CD14-positive monocyte (primary cell): ENCODE measurements at regions not wholly inside any gene's neighbourhood (a gene's known extent, or its start where the extent isn't known, plus 50 kb on each side); places are given as distances from the start of the nearest gene placed in this dataset.

ENCODE experiments used
- DNase-seq, 3 donors: peaks; one replicate each; pipeline ENCODE4 v3.0.0-alpha.2; 2011 to 2022
- H2AFZ ChIP-seq: 2 replicates; pipeline ENCODE4 v1.6.0; 2012; ENCODE audit warnings: mild to moderate bottlenecking, low read depth, low read length, inconsistent platforms; ENCODE audit not compliant: insufficient read depth, poor library complexity, severe bottlenecking
- H3K27ac ChIP-seq, 2 donors: 1 replicate in 1 of 2; 2 replicates in 1 of 2; pipeline ENCODE4 v1.5.1; 2012 to 2013; ENCODE audit warnings: low read length in 2 of 2, control low read depth in 1 of 2, inconsistent platforms in 1 of 2, low read depth in 1 of 2, mild to moderate bottlenecking in 1 of 2
- H3K27me3 ChIP-seq, 2 donors: one replicate each; pipeline versions ENCODE4 v1.6.0 to v1.6.1; 2011 to 2013; ENCODE audit warnings: low read length in 2 of 2; ENCODE audit not compliant: control insufficient read depth in 2 of 2, insufficient read depth in 2 of 2
- H3K36me3 ChIP-seq, 2 donors: replicated peaks in 1 of 2; 1 replicate in 1 of 2; 2 replicates in 1 of 2; pipeline versions ENCODE4 v1.5.1 to v1.6.1; 2012 to 2013; ENCODE audit warnings: low read length in 2 of 2, control low read depth in 1 of 2, inconsistent platforms in 1 of 2, mild to moderate bottlenecking in 1 of 2; ENCODE audit not compliant: insufficient read depth in 2 of 2, control insufficient read depth in 1 of 2
- H3K4me1 ChIP-seq, 2 donors: 1 replicate in 1 of 2; 2 replicates in 1 of 2; pipeline versions ENCODE4 v1.5.1 to v1.6.1; 2012 to 2013; ENCODE audit warnings: low read length in 2 of 2, control low read depth in 1 of 2, inconsistent platforms in 1 of 2, mild to moderate bottlenecking in 1 of 2, moderate library complexity in 1 of 2; ENCODE audit not compliant: insufficient read depth in 2 of 2, control insufficient read depth in 1 of 2
- H3K4me2 ChIP-seq: replicated peaks from 2 replicates; pipeline ENCODE3; 2012; ENCODE audit warnings: low read length, moderate library complexity, mild to moderate bottlenecking; ENCODE audit not compliant: poor library complexity, severe bottlenecking; ENCODE audit errors: extremely low read depth
- H3K4me3 ChIP-seq, 3 experiments: fragments of 200-600 bp in 1 of 3; sonication (generic) in 1 of 3; replicated peaks in 1 of 3; 1 replicate in 2 of 3; 2 replicates in 1 of 3; pipeline ENCODE4 v1.5.1; 2011 to 2013; ENCODE audit warnings: low read length in 3 of 3, mild to moderate bottlenecking in 3 of 3, control low read depth in 2 of 3, low read depth in 2 of 3, inconsistent platforms in 1 of 3, moderate library complexity in 1 of 3
- H3K79me2 ChIP-seq: 2 replicates; pipeline ENCODE4 v1.6.0; 2012; ENCODE audit warnings: mild to moderate bottlenecking, control low read depth, inconsistent platforms, low read length, moderate library complexity; ENCODE audit not compliant: insufficient read depth
- H3K9ac ChIP-seq: 2 replicates; pipeline ENCODE4 v1.6.0; 2017; ENCODE audit warnings: low read length, mild to moderate bottlenecking; ENCODE audit not compliant: insufficient read depth, poor library complexity, severe bottlenecking
- H3K9me3 ChIP-seq, 2 donors: replicated peaks in 1 of 2; 1 replicate in 1 of 2; 2 replicates in 1 of 2; pipeline versions ENCODE4 v1.5.1 to v1.6.1; 2012 to 2013; ENCODE audit warnings: low read length in 2 of 2, control low read depth in 1 of 2; ENCODE audit not compliant: control insufficient read depth in 1 of 2, insufficient read depth in 1 of 2
- H4K20me1 ChIP-seq: 2 replicates; pipeline ENCODE4 v1.6.0; 2012; ENCODE audit warnings: mild to moderate bottlenecking, low read length, control low read depth, moderate library complexity; ENCODE audit not compliant: insufficient read depth
- H3K27ac Mint-ChIP-seq, 7 donors: one replicate each; pipeline ENCODE4 v1.8.0; 2020; ENCODE audit warnings: mild to moderate bottlenecking in 7 of 7, mixed read lengths in 7 of 7, moderate library complexity in 6 of 7, inconsistent platforms in 2 of 7
- H3K27me3 Mint-ChIP-seq, 3 donors: one replicate each; pipeline ENCODE4 v1.8.0; 2021 to 2022; ENCODE audit warnings: low read depth in 3 of 3, mild to moderate bottlenecking in 3 of 3, mixed read lengths in 3 of 3, moderate library complexity in 3 of 3, inconsistent platforms in 1 of 3
- H3K36me3 Mint-ChIP-seq, 2 donors: one replicate each; pipeline ENCODE4 v1.8.0; 2020; ENCODE audit warnings: mixed read lengths in 2 of 2, inconsistent platforms in 1 of 2, mild to moderate bottlenecking in 1 of 2
- H3K4me1 Mint-ChIP-seq: one replicate; pipeline ENCODE4 v1.8.0; 2020; ENCODE audit warnings: mild to moderate bottlenecking, mixed read lengths
- H3K4me3 Mint-ChIP-seq, 2 donors: one replicate each; pipeline ENCODE4 v1.8.0; 2020; ENCODE audit warnings: mild to moderate bottlenecking in 2 of 2, mixed read lengths in 2 of 2, moderate library complexity in 1 of 2
- H3K9me3 Mint-ChIP-seq, 7 donors: one replicate each; pipeline ENCODE4 v1.8.0; 2020 to 2022; ENCODE audit warnings: mixed read lengths in 7 of 7, mild to moderate bottlenecking in 6 of 7, moderate library complexity in 6 of 7, inconsistent platforms in 2 of 7
- CTCF ChIP-seq: fragments of 200-600 bp; IDR thresholded peaks from one replicate; pipeline ENCODE4 v1.8.0; 2022; ENCODE audit warnings: antibody characterized with exemption, mild to moderate bottlenecking
- WGBS: methylation state at CpG from one replicate; pipeline ENCODE4 v1.1.5; 2013; ENCODE audit warnings: missing lambda C conversion rate; ENCODE audit not compliant: insufficient coverage; 5-methylcytosine and 5-hydroxymethylcytosine counted together
- intact Hi-C, 2 donors: fragments of 100-400 bp; cut with micrococcal nuclease; formaldehyde crosslinking; loops; one replicate each; pipeline versions ENCODE4 v1.15.0 to v1.15.1; 2023

GRCh38 chr12:90619943-90620342, 335.0 kb downstream of the CCER1 start:
- no peaks in the 10 kb centered on the region for H3K27me3 Mint-ChIP-seq
- DNase-seq = no peak
- H3K27me3 ChIP-seq = no peaks in the 10 kb centered on the region
- no peak for TF ChIP-seq CTCF
- no CpG with 5 or more reads among the region's 2 CpGs for WGBS
- H3K9me3 Mint-ChIP-seq = peaks cover 0 to 3% (median 0%) of the 10 kb centered on the region in 7 donors
- H3K27ac ChIP-seq = no peak overlapping the region
- no peaks in the 10 kb centered on the region for H3K9me3 ChIP-seq
- no peaks in the 10 kb centered on the region for H3K36me3 Mint-ChIP-seq
- no peaks in the 10 kb centered on the region for H3K79me2 ChIP-seq
- intact Hi-C loops = no loop called here
- H2AFZ ChIP-seq = no peak overlapping the region
- H3K9ac ChIP-seq = no peak overlapping the region
- H3K4me1 Mint-ChIP-seq = no peaks in the 10 kb centered on the region
- no peaks in the 10 kb centered on the region for H4K20me1 ChIP-seq
- no peak overlapping the region for H3K4me3 Mint-ChIP-seq
- H3K4me2 ChIP-seq = no peak overlapping the region
- H3K4me3 ChIP-seq = no peak overlapping the region
- no peaks in the 10 kb centered on the region for H3K4me1 ChIP-seq
- no peaks in the 10 kb centered on the region for H3K36me3 ChIP-seq
- H3K27ac Mint-ChIP-seq = no peak overlapping the region

- H4K20me1 ChIP-seq = no peaks in the 10 kb centered on the region
- no peak for TF ChIP-seq CTCF
- H3K36me3 ChIP-seq = no peaks in the 10 kb centered on the region
- H2AFZ ChIP-seq = no peak overlapping the region
- no peak for DNase-seq
- Mint-ChIP-seq H3K9me3 (peaks cover 0 to 3% (median 0%) of the 10 kb centered on the region in 7 donors), H3K4me1 (no peaks in the 10 kb centered on the region), H3K27me3 (no peaks in the 10 kb centered on the region), H3K36me3 (no peaks in the 10 kb centered on the region), H3K4me3 (no peak overlapping the region), H3K27ac (no peak overlapping the region)
- no peak overlapping the region for H3K4me3 ChIP-seq
- H3K4me2 ChIP-seq = no peak overlapping the region
- intact Hi-C loops = no loop called here
- H3K9ac ChIP-seq = no peak overlapping the region
- no peaks in the 10 kb centered on the region for H3K4me1 ChIP-seq
- no peaks in the 10 kb centered on the region for H3K27me3 ChIP-seq
- H3K27ac ChIP-seq = no peak overlapping the region
- H3K9me3 ChIP-seq = no peaks in the 10 kb centered on the region
- H3K79me2 ChIP-seq = no peaks in the 10 kb centered on the region
Observed at GRCh38 chr12:90618586-90618985, 336.4 kb downstream of the CCER1 start.
